ENCODE measurements at regions not wholly inside any gene's neighbourhood (a gene's known extent, or its start where the extent isn't known, plus 50 kb on each side); places are given as distances from the start of the nearest gene placed in this dataset.
A peak's percentile ranks its signal among the peaks of the same experiment; 100 is the strongest.

- dilution Hi-C loops (cut with MboI; ENCODE audit: extremely low pct_ligation_motif_present, low sequenced_read_pairs), result no loop called here
- TF ChIP-seq CTCF (optimal IDR thresholded peaks at IDR 0.05 in 1 of 3, IDR thresholded peaks at IDR 0.05 in 1 of 3, conservative IDR thresholded peaks at IDR 0.05 in 1 of 3; ENCODE audit: extremely low read depth in 1 of 3, insufficient read depth in 2 of 3, low read length in 3 of 3) (no peak), EZH2 (IDR thresholded peaks at IDR 0.05; ENCODE audit: low read length) (no peak)
- DNase-seq (ENCODE audit: low read depth, low spot score), result no peak
- Histone ChIP-seq H3K27ac (ENCODE audit: control insufficient read depth, insufficient read depth, low read length) (no peak overlapping the region), H3K27me3 (ENCODE audit: control insufficient read depth, extremely low read depth, insufficient read depth, low read length) (no peaks in the 10 kb centered on the region), H3K79me2 (ENCODE audit: control insufficient read depth, insufficient read depth, low read length) (no peaks in the 10 kb centered on the region), H4K20me1 (ENCODE audit: control insufficient read depth, extremely low read depth, insufficient read depth, low read length) (no peaks in the 10 kb centered on the region), H3K4me2 (ENCODE audit: control insufficient read depth, extremely low read depth, insufficient read depth, low read depth, low read length) (no peak overlapping the region), H3K36me3 (ENCODE audit: control insufficient read depth in 2 of 2, extremely low read depth in 1 of 2, insufficient read depth in 2 of 2, low read length in 2 of 2) (no peaks in the 10 kb centered on the region), H3K9ac (ENCODE audit: control insufficient read depth, extremely low read depth, insufficient read depth, low read length) (no peak overlapping the region), H3K9me1 (ENCODE audit: control insufficient read depth, extremely low read depth, insufficient read depth, low read length) (no peaks in the 10 kb centered on the region), H2AFZ (ENCODE audit: control insufficient read depth, low read length) (no peak overlapping the region), H3K9me3 (ENCODE audit: control insufficient read depth, low read depth, low read length) (no peaks in the 10 kb centered on the region), H3K4me3 (ENCODE audit: control insufficient read depth in 2 of 3, extremely low read depth in 1 of 3, insufficient read depth in 2 of 3, low read depth in 1 of 3, low read length in 3 of 3) (no peak overlapping the region), H3K4me1 (ENCODE audit: control insufficient read depth, extremely low read depth, insufficient read depth, low read length) (peaks cover 27% of the 10 kb centered on the region)
- FAIRE-seq, result peak; percentile 20
Measured at GRCh38 chr4:80139671-80140070, 57.6 kb upstream of the PRDM8 start.

- dilution Hi-C loops (cut with MboI; ENCODE audit: extremely low pct_ligation_motif_present, low sequenced_read_pairs), result no loop called here
- Histone ChIP-seq H3K4me3 (ENCODE audit: control insufficient read depth in 2 of 3, extremely low read depth in 1 of 3, insufficient read depth in 2 of 3, low read depth in 1 of 3, low read length in 3 of 3) (no peak overlapping the region), H4K20me1 (ENCODE audit: control insufficient read depth, extremely low read depth, insufficient read depth, low read length) (no peaks in the 10 kb centered on the region), H3K9me3 (ENCODE audit: control insufficient read depth, low read depth, low read length) (no peaks in the 10 kb centered on the region), H2AFZ (ENCODE audit: control insufficient read depth, low read length) (no peak overlapping the region), H3K9me1 (ENCODE audit: control insufficient read depth, extremely low read depth, insufficient read depth, low read length) (no peaks in the 10 kb centered on the region), H3K4me2 (ENCODE audit: control insufficient read depth, extremely low read depth, insufficient read depth, low read depth, low read length) (peak overlapping the region; percentile 29), H3K9ac (ENCODE audit: control insufficient read depth, extremely low read depth, insufficient read depth, low read length) (no peak overlapping the region), H3K4me1 (ENCODE audit: control insufficient read depth, extremely low read depth, insufficient read depth, low read length) (peaks cover 27% of the 10 kb centered on the region), H3K36me3 (ENCODE audit: control insufficient read depth in 2 of 2, extremely low read depth in 1 of 2, insufficient read depth in 2 of 2, low read length in 2 of 2) (no peaks in the 10 kb centered on the region), H3K79me2 (ENCODE audit: control insufficient read depth, insufficient read depth, low read length) (no peaks in the 10 kb centered on the region), H3K27me3 (ENCODE audit: control insufficient read depth, extremely low read depth, insufficient read depth, low read length) (no peaks in the 10 kb centered on the region), H3K27ac (ENCODE audit: control insufficient read depth, insufficient read depth, low read length) (no peak overlapping the region)
- TF ChIP-seq EZH2 (IDR thresholded peaks at IDR 0.05; ENCODE audit: low read length), result no peak
- TF ChIP-seq CTCF (optimal IDR thresholded peaks at IDR 0.05 in 1 of 3, IDR thresholded peaks at IDR 0.05 in 1 of 3, conservative IDR thresholded peaks at IDR 0.05 in 1 of 3; ENCODE audit: extremely low read depth in 1 of 3, insufficient read depth in 2 of 3, low read length in 3 of 3), result no peak
- DNase-seq (ENCODE audit: low read depth, low spot score), result peak; percentile 40
- FAIRE-seq, result peak; percentile 96
Measured at GRCh38 chr4:80138551-80139538, 58.5 kb upstream of the PRDM8 start.
